Superior temporal gyrus (tissue), 1 donor: ENCODE measurements at regions not wholly inside any gene's neighbourhood (a gene's known extent, or its start where the extent isn't known, plus 50 kb on each side); places are given as distances from the start of the nearest gene placed in this dataset.
"Not testable (repeated sequence)": the region's sequence is repeated elsewhere in the genome, so short reads cannot be mapped to it uniquely, and the experiment has no call there.

Experiments used
- DNase-seq: peaks from one replicate; pipeline ENCODE4 v3.0.0-alpha.2; 2016; ENCODE audit errors: extremely low spot score

DNA sequence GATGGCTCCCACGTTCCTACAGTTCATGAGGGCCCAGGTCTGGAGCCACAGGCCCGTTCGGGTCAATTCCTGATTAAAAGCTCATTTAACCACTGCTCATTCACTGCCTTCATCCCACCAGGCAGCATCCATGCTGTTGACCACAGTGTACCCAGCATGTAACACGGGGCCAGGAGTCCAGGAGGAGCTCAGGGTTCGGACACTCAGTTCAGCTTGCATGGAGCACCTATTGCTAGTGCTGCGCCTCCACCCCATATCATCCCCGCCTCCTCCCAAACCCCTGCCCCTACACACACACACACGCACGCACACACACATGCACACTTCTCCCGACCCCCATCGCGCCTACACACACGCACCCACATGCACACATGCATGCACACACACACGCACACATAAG, 72.9 kb upstream of the SNTG2 start:
- DNase-seq: no peak

DNA sequence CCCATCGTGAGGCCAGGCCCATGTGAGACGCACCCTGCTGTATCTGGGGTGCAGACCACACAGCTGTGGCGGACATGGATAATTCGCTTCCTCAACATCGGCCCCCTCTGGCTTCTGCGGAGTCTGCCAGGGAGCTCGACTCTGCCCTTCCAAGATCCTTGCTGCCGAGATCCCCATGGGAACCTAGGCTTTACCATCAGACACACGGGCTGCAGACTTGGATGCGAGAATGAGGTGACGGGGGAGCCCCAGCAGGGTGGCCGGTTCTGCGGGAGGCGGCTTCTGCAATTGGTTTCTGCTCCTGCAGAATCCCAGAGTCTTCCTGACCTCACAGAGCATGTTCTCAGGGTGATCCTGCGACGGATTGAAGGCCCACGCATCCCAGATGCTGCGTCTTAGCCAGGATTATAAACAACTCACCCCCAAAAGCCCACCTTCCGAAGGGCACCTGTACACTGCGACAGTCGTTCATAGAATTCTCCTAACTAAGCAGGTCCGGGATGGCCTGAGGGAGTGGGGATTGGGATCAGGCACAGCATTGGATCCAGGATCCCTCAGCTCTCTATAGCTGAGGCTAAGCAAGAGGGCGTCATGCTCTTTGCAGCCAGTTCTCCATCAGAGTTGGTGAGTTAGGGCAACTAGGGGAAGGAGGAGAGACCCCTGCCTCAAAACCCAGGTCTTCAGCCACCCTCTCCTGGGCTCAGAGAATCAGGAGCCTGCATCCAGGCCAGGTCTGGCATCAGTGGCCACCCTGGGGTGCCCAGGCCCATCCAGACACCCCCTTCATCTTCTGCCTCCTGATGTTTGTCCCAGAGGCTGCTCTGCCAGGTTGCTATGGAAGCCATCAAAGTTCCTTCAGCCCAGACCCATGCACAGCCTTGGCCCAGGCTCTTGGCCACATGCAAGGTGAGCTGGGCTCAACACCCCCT, 74.7 kb upstream of the SNTG2 start:
- DNase-seq: no peak

DNA sequence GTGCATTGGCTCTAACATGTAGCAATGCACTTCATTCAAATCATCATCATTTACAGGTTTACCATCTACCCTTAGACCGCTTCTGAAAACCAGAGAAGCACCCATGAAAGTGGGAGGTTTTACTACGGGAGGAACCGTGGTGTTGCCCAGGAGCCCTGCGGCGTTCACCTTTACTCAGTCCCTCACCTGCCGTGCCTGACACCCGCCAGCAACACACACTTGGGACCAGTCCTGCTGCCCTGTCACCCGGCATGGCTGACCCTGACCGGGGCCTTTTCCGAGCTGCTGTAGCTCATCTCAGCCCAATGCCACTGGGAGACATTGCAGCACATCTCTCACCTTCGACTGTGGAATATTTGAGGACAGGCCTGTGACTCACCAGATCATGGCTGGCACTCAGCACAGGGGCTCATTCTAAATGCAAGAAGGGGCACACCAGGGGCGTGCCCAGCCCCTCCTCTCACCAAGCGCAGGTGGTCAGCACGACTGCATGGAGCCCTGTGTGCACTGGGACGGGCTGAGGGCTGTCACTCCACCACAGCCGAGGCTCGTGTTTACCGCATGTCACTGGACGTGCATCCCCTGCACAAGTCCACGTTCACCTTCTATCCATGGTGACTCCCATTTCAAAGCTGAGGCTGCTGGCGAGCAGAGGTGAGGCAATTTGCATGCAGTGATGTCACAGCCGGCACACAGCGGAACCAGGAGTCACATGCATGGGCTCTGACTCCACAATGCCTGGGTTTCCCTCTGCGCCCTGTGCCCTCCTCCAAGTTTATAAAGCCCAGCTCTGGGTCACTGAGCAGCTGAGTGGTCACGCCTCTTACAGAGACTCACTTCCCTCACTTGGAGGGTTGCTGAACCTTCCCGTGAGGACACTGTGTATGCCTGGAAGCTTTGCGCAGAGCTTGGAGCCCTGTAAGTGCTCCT, 76.7 kb upstream of the SNTG2 start:
- no peak for DNase-seq

DNA sequence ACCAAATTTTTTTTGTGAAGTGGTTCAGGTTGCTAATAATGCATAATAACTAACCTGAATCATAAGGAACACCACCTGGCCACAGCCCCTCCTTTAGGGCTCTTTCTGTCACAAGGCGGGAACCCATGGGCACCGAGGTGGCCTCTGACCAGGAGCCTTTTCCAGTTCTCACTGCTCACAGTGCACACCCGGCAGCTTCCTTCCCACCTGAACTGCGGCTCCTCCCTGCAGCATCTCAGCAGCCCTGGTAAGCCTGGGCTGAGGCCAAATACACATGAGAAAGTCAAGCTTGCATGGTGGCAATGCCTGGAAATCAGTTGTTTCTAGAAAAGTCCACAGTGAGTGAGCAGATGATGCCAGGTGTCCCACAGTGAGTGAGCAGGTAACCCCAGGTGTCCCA, 77.6 kb upstream of the SNTG2 start:
- no peak for DNase-seq

DNA sequence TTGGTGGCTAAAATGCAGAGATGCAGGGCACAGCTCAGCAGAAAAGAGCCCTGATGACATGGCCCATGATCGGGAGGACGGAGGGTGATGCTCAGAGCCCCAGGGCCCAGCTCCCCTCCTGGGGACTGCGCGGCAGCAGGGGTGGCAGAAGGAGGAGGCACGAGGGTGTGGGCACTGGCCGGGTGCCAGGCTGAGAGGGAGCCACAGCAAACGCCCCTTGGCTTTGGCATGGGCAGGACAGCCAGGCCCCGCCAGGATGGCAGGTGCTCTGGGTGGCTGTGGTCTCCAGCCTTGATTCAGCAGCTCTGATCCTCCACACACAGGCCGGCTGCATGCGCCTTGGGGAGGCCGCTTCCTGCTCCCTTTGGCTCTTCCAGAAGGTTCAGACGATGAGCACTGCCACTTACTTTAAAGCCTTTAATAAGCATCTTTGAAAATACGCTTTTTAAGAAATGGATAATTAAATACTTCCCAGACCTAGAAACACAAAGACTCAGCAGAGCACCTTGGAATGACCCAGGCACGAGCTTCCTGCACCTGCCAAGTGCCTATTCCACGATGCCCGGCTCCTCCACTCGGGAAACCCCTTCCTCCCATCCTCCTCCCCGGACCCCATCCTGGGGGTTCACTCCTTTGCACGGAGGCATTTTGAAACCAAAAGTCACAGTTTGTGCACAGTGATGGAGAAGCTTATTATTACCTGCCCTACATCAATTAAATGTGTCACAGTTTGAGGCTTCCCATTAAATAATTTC, 78.5 kb upstream of the SNTG2 start:
- no peak for DNase-seq

DNA sequence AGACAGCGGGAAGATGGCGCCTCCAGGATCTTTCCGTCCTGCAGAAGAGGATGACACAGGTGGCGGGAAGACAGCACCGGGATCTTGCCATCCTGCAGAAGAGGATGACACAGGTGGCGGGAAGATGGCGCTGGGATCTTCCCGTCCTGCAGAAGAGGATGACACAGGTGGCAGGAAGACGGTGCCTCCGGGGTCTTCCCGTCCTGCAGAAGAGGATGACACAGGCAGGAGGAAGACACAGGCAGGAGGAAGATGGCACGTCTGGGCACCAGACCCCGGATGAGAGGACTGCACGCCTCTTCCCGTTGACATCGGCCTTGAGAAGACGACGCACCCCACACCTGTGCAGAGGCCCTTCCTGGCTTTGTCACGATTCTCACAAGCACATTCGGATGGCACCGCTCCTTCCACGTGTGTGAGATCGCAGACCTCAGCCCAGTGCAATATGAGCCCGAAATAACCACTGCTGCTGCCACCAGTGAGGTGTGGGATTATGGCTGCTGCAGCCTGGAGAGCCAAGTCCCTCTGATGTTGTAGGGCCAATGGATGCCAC, 79.4 kb upstream of the SNTG2 start:
- no peak for DNase-seq

DNA sequence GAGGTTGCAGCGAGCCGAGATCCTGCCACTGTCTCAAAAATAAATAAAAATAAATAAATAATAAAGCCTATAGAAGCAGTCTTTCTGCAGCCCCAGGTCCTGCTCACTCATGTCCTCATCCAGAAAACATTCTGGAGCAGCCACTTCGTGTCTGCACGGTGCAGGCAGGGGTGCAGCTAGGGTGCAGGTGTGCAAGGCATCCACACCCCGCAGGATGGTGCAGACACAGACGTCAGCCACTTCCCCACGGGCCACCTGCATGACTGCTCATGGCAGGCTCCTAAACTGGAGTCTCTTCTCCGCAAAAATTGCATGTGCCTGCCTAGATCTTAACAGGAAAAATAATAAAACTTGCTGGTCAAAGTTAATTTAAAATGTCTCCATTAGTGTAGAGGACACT, 80.2 kb upstream of the SNTG2 start:
- DNase-seq: no peak

DNA sequence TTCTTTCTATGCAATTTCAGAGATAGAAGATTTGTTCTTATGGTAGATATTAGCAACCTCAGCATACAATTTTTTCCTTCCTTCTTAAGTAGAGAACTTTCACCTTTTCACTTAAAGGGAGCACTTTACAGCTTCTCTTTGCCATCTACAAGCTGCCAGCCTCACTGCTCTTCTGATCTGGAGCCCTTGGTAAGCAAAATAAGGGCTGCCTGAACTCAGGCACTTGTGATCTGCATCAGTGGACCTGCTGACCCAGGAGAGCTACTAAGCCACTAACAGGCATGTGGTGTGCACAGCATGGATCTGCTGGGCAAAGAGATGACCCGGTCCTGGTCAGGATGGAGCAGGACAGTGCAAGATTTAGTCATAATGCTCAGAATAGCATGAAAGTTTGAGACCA, 80.8 kb upstream of the SNTG2 start:
- DNase-seq: no peak

DNA sequence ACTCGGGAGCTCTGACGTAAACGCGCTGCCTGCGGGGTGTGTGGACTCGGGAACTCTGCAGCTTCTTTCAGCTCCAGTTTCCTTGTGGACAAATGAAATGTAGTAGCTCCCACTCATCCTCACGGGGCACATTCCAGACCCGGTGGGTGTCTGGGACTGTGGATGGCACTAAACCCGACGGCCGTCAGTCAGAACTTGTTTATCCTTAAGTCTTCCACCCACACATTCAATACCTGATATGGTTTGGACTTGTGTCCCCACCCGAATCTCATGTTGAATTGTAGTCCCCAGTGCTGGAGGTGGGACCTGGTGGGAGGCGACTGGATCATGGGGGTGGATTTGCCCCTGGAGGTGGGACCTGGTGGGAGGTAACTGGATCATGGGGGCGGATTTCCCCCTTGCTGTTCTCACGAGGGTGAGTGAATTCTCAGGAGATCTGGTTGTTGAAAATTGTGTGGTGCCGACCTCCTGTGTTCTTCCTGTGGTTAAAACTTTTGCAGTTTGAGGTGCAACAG, 81.2 kb upstream of the SNTG2 start:
- no peak for DNase-seq

DNA sequence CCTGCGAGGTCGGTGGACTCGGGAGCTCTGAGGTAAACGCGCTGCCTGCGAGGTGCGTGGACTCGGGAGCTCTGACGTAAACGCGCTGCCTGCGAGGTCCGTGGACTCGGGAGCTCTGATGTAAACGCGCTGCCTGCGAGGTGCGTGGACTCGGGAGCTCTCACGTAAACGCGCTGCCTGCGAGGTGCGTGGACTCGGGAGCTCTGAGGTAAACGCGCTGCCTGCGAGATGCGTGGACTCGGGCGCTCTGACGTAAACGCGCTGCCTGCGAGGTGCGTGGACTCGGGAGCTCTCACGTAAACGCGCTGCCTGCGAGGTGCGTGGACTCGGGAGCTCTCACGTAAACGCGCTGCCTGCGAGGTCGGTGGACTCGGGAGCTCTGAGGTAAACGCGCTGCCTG, 81.8 kb upstream of the SNTG2 start:
- not testable (repeated sequence) for DNase-seq

DNA sequence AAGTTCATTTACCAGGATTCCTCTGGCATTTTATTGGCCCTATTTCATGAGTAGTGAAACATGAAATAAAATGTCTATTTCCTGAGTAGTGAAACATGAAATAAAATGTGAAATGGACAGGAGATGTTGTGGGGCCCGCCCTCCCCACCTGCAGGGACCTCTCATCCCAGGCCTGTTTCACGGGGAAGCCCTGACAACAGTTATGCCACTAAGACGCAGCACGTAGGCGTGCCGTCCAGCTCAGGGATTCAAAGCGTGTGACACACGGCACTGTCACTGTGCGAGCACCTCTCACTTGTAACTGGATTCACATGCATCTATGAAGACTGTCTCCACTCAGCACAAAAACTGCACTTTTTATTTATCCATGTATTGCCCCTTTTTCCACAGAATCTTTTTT, 83.4 kb upstream of the SNTG2 start:
- DNase-seq: no peak

DNA sequence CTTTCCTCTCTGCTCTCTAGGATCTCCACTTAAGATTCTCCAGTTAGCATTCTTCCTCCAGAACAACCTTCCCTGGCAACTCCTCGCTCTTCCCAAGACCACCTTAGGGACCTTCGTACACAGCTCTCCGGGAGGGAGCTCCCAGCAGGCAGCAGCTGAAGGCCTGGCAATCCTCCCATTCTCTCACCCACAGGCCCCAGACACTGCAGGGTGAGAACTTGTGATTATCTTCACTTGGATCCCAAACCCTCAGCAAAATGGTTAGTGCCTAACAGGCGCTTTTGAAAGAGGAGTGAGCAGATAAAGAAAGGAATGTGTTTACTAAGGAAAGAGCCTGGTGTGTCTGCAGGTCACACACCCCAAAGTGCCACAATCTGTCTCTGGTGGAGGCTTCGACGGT, 83.8 kb upstream of the SNTG2 start:
- no peak for DNase-seq

DNA sequence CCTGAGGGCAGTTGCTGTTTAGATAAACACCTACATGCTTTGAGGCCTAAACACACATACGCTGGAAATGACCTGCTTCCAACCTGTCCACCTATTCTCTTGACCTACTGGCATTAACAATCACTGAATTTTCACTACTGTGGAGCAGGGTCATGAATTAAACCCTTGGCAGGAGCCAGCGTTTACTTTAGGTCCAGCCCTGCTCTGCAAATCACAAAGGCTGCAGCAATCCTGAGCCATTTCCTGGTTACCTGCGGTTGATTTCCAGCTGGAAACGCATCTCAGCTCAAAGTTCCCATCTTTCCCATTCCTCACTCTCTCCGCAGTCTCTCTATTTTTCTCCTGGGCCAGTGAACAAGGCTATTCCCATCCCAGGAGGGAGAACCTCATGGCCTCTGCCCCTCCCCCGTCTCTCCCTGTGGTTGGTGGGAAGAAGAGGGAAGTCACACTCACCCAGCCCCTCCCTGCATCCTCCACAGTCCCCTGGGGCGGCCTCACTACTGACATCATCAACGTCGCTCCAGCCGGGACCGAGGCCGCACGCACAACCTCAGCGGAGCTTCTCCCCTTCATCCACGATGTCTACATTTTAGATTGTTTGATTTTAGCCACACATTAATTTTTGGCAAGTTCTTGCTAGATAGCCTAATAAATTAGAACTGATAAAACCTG, 84.5 kb upstream of the SNTG2 start:
- DNase-seq: no peak

DNA sequence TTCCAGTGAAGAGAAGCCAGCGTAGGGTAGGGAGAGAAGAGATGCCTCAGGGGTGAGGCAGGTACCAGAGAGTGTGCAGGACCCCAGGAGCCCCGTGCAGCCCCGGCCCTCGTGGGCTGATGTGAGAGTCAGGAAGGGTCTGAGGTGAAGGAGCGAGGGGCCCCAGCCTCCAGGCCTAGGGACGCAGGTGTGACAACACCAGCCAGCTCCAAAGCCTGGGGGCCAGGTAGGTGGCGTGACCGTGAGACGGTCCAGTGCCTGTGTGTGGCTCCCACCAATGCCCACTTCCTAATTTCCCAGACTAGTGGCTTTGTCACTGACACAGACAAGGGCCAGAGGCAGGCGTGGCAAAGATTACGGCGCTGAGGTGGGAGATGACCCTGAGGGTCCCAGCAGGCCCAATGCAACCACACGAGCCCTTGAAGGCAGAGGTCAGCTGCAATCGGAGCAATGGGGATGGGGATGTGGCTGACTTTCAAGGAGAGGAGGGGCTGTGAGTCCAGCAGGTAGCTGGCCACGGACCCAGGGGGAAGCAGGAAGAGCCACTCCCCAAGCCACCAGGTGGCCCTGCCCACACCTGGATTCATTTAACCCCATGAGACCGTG, 86.0 kb upstream of the SNTG2 start:
- no peak for DNase-seq

DNA sequence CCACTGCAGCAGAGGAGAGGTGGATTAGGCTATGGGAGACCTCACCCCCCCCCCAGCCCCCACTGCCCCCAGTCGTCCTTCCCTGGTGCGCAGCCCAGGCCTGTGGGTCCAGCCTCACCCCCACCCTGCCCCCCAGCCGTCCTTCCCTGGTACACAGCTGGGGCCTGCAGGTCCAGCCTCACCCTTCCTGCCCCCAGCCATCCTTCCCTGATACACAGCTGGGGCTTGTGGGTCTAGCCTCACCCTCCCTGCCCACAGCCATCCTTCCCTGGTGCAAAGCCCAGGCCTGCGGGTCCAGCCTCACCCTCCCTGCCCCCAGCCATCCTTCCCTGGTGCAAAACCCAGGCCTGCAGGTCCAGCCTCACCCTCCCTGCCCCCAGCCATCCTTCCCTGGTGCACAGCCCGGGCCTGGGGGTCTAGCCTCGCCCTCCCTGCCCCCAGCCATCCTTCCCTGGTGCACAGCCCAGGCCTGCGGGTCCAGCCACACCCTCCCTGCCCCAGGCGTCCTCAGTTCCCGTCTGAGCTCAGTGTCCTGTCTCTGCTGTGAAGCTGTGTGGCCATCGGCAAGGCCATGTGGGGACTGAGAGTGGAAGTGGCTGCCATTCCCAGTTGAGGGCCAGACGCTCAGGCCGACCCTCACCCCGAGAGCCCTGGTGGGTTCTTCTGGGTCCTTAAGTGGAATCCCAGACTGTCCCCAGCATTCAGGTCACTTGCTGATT, 86.8 kb upstream of the SNTG2 start:
- no peak for DNase-seq

DNA sequence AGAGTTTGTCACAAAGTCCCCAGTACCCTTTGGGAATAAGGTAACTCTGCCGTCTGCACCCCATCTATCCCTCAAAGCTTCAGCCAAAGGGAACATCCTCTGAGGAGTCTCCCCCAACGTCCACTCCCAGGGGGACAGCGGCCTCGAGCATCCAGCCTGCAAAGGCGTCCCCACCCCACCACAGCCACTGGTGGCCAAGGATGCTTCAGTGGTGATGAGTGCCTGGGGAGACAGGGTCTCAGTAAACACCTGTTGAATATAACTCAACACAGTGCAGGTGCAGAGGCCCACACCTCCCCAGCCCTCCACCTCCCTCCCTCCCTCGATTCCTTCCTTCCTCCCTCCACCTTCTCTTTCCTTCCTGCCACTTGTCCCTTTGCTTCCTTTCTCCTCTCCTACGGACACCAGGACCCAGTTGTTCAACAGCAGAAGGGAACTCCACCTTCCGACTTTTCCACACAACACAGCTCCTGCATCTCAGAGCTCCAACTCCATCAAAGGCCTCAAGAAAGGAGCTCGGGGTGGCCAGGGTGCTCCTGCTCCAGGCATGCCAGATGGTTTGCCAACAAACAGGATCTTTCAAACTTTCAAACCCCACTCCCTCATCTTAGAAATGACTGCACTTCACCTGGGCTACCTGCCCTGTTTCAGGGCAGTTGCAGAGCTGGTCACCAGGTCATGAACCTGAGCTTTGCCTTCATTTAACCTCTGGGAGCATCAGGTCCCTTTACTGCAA, 87.8 kb upstream of the SNTG2 start:
- DNase-seq: no peak

DNA sequence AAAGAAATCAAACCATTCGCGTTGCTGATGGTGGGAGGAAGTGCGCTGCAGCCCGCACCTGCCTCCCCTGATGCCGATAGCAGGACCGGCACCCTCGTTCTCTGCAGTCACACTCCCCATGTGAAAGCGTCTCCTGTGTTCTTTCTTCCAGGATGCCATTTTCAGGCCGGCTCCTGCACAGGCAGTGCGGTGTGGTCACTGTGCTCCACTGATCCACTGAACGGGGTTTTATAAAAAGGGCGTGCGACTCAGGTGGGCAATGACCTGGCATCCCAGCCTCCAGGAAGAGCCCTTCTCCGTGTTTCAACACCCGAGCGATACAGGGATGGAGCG, 88.3 kb upstream of the SNTG2 start:
- no peak for DNase-seq

DNA sequence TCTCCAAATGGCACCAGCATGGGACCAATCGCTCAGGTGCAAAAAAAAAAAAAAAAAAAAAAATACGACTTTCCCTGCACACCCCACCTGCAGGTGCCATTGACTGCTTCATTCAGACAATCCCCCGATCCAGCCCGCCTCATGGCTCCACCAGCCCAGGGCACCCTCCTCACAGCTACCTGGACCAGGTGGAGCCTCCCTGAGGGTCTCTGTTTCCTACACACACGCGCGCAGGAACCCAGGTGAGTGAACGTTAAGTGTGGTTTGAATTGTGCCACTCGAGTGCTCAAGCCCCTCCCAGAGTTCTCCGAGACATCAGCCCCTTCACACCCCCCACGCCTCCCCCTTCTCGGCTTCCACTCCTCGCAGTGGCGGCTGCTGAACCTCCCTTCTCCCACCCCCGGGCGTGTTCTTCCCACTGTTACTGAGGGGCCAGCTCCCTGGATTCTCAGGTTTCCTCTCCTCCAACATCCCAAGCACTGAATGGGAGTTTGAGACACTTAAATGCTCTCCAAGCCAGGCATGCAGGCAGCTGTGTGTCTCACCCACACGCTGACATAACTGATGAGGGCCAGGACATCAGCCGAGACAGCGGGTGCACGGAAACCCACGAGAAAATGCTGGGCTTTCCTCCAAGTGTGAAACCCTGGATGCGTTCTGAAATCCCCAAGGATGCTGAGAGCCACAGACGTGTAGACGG, 88.8 kb upstream of the SNTG2 start:
- DNase-seq: no peak
